ELR (cell line): ENCODE measurements at regions not wholly inside any gene's neighbourhood (a gene's known extent, or its start where the extent isn't known, plus 50 kb on each side); places are given as distances from the start of the nearest gene placed in this dataset.

Experiments used
- DNase-seq: peaks from one replicate; pipeline ENCODE4 v3.0.0-alpha.2; 2015; ENCODE audit warnings: low read depth

DNA sequence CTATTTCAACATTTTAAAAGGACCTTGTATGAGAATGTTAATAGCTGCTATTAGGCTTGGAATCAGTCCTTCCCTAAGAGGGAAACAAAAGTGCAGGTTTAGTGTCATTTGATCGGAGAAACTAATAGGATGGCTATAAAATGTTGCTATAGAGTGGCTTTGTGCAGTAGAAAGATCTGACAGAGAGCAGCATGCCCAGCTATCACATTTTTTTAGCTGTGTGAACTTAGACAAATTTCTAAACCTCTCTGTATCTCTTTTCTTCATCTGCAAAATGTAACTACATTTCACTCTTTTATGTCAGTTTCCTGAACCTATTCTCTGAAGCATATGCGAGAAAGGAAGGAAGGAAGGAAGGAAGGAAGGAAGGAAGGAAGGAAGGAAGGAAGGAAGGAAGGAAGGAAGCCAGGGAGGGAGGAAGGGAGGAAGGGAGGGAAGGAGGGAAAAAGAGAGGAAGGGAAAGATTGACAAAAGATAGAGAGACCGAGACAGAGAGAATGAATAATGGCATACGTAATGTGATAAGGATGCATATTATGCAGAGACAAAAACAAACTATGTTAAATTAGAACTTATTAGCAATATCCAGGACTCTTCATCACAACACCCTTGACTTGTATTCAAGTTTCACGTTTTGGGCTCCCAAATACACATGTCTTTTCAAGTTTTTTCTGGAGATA lies 52.6 kb upstream of the CDH8 start:
- DNase-seq, result no peak
